HG02763 (cell line): ENCODE measurements at regions not wholly inside any gene's neighbourhood (a gene's known extent, or its start where the extent isn't known, plus 50 kb on each side); places are given as distances from the start of the nearest gene placed in this dataset.

Source experiments
- ATAC-seq: cut with Tn5 transposase; IDR thresholded peaks from one replicate; pipeline ENCODE4 v1.9.1; 2021; ENCODE audit warnings: mild to moderate bottlenecking, moderate library complexity; ENCODE audit not compliant: unreplicated experiment

DNA sequence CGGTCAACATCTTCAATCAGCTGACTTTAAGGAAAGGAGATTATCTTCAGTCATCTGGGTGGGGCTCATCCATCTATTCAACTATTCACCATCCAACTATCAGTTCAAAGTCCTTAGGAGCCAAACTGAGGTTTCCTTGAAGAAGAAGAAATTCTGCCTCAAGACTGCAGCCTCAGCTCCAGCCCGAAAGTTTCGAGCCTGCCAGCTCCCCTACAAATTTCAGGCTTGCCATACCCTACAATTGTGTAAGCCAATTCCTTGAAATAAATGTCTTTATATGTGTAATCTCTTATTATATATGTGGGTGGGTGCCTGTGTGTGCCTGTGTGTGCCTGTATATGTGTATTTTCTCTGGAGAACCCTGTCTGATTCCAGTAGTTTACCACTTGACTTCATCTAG lies 447.8 kb downstream of the INHBA start:
- no peak for ATAC-seq

DNA sequence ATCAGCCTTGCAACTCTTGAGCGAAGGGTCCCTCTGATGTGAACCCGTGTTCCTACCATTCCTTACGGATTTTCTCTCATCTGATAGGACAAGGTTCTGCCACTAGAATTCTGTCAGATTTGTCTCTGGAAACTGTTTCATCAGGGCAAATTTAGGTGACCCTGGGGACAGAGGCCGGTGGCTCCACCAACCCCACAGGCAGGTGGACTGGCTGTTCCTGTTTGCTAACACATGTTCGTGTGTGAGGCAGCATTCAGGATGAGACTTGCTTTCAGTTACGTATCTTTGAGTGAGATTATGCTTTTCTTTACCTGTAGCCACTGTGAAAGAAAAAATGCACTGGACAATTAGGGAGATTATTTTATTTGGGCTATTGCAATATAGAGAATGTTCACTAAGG lies 449.9 kb downstream of the INHBA start:
- ATAC-seq, result no peak

DNA sequence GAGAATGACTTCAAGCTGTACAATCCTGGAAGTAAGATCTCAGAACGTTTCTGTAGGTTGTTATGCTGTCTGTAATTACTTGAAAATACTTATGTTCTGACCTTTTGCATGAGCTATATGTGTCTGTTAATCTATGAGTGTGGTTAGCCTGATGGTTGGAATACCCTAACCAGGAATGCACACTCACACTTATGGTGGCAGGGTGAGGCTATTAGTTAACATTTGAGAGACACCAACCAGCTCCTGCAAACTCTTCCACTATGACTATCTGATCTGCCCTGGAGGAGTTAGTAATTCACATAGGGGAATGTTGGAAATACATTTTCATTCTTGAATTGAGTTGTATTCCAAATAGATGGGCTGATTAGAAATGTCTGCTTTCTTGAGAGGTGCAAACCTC lies 450.3 kb downstream of the INHBA start:
- no peak for ATAC-seq

DNA sequence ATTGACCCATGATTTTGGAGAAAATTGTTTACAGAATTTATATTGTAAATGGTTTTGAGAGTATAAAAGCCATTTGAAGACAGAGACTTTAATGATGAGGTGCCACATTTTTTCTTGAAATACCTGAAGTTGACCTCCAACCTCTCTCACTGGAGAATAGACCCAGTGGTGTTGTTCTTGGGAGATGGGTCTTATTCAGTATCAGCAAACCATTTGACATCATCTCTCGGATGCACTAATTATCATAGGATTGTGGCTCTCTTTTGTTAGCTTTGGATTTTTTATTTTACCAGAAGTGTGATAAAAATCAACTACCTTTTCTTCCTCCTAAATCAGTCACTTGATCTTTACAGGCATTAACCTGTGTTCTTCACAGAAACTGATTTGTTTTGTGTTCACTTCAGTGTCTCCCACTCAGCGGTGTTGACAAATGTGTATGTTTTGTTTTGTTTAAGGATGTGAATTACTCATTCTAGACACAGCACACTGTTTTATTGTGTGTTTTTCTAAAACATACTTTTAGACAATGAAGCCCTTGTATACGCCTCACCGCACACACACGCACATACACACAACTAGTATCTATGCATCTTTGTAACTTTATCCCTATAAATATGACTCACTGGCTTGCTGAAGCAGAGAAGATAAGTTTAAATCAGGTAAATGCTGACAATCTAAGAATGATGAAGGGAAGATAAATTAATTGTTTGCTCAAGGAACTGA lies 455.6 kb downstream of the INHBA start:
- no peak for ATAC-seq

DNA sequence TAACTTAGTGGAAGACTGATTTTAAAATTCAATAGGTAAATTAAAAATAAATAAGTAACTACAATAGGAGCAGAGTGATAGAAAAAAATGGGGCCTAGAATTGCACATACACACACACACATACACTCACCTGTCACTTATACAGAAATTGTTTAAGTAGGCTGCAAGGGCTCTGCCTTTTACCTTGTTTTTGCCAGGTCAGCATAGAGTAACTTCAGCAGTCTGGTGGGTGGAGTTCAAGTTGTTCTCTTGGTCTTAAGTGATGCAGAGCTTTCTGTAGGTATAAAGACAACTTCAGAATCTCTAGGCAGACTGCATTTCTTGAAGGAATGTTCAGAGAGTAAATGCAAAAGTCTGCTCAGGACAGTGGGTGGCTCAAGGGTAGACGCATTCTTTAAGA lies 457.0 kb downstream of the INHBA start:
- ATAC-seq, result no peak

DNA sequence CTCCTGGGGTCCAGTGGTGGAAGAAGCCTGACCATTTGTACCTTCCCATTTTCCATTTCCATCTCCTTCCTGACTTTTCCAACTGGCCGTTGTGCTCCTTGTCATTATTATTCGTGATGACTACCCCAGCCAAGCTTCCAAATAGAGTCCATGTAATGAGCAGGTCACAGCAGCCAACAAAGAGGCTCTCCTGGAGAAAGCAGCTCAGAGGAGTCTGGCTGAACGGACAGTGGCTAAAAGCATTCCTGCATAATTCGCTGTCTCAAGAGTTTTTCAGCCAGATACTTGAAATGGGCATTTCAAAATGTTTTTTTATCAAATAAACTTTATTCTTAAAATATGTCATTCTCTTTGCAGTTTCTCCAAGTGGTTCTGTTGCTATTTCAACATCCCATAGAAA lies 458.6 kb downstream of the INHBA start:
- ATAC-seq, result no peak

DNA sequence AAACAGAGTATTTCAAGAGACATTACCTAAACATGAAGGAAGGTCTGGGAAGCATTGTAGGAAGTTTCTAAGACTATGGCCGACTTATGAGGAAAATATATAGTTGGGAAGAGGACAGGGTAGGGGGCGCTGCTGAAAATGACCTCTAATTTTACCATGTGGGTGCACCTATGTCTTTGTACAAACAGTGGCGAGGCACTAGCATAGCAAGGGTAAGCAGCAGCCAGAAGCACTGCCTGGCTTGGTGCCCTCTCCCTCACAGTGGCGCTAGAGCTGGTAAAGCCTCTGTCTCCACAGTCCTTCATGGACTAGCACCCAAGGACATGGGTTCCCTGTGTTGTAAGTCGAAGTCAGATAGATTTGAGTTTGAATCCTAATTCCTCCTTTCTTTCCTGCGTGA lies 461.2 kb downstream of the INHBA start:
- ATAC-seq, result no peak

DNA sequence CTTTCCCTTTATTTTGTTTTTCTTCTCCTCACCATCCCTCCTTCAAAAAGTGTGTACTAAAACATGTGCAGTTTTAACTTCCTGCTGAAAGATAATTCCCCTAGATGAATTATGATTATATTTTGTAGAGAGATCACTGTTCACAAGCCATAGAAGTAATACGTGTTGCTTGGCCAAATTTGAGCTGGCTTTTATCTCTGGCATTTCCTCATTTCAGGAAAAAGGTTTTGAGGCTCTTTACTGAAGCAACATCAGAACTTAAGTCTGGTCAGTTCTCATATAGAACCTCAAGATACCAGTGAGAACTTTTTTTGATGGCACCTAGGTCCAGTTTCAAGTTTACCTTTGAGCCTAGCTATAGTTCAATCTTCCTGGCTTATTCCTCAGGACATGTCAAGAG lies 463.3 kb downstream of the INHBA start:
- ATAC-seq, result no peak

DNA sequence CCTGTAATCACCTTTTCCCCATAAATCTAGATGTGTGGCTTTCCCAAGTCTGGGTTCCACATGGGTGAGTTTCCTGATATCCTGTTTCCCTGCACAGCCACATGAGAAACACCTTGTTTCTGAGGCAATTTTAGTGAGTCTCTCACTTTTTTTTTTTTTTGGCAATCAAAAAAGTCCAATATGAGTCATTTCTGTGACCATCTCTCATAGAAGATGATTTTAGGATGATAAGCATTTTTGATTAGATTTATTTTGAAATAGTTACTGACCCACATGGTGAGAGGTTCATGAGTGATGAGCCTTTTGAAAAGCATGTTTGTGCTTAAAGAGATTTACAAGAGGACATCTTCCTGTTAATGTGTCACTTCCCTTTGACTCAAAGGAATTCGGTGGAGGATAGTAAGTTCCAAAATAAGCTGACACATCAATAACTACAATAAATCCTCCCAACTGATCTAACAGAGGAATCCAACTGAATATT lies 464.0 kb downstream of the INHBA start:
- ATAC-seq, result no peak

DNA sequence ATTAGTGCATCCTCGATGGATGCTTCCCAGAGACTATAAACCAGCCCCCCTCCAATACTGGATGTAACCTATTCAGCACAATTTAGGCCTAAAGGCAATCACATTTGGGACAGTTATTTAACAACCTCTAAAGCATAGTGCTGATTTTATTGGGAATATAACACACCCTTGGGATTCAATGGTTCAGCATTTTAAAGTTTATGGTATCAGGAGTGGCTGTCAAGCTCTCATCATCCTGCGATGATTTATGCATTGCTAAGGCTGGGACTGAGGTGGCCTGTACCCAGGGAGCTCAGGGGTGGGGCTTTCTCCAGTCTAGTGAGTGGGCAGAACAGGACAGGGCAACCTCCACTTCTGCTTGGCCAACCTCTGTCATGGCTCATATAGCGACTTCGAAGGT lies 464.9 kb downstream of the INHBA start:
- ATAC-seq, result no peak

DNA sequence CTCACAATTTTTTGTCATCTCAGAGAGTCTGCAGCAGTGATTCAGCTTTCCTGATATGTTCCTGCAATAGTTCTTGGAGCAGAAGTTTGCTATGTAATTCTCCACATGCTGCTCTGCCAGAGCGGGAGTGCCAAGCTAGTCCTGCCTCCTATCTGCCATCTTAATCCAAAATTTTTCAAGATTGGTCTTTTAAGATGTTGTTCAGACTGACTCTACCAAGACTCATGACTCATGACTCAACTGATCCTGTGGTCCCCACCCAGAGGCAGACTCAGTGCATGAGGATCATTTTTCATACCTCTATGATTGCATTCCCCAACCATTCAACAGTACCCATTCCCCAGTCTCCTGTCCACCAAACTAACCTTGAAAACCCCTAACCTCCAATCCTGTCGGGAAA lies 470.8 kb downstream of the INHBA start:
- ATAC-seq, result no peak

DNA sequence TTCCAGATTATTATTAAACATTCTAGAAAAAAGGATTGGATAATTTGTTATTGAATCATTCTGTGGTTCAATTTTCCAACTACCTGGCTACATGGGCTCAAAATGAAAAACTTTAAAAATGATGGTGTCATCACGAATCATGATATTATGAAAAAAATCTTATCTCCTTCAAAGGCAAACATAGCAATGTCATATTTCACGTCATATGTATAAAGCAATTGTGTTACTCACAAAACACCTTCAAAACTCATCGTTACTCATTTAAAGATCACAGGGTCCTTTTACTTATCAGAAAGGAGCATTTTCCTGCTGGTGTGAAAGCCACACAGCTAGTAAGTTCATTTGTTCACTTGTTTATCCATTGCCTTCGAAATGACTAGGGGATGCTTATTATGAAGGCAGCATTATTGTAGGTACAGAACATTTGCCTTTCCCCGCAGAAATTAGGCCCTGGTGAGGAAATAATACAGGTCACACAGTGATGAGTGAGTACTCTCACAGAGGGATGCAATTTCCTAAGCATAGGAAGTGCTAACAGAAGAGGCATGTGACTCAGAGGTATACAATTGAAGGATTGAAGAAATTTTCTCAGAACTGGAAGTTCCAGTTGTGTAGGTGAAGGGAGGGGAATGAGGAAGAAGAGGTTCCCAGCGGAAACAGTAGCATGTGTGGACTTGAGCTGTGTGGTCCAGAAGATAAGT lies 478.7 kb downstream of the INHBA start:
- ATAC-seq, result no peak

DNA sequence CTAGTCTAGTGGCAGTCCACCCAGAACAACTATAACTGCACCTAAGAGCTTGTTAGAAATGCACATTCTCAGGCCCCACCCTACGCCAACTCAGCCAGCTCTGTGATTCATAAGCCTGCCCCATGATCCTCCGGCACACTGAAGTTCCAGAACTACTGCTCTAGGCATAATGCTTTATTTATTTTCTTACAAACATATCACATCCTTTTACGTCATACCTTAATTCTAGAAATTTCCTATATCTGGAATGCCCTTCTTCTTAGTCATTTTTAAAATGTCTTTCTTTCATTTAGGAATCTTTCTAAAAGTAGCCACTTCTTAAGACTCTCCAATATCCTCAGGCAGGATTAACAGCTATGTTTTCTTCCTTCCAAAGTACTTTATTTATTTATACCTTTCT lies 480.1 kb downstream of the INHBA start:
- no peak for ATAC-seq

DNA sequence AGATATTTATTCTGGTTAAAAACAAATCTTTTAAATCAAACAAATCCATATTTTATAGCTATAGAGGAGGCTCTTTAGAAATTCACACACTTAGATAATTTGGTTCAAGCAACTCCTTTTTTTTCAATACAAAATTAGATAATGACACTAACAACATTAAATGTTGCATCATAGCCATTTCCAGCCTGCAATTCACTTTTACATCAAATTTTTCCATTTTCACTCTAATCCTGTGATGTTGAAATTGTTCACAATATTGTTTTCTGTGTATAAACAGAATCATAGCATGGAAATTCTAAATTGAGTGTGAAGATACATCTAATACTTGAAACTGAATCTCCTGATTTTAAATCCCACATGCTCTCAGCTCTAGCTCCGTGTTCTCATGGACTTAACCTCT lies 482.6 kb downstream of the INHBA start:
- ATAC-seq, result no peak

DNA sequence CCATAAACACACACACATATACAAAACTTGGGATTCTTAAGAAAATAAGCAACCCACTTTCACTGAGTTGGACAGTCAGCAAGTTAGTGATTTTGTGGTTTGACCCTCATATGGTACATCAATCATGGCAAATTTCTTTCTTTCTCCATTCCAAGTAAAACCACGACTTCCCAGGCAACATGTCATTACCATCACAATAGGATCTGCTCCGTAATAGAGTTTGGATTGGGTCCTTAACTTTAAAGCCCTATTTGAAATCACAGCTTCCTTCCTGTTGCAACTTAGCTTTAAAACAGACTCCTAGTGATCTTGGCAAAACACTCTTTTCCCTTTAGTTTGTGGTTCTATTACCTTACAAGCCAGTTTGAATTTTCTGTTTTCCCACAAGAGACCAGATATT lies 483.6 kb downstream of the INHBA start:
- no peak for ATAC-seq

DNA sequence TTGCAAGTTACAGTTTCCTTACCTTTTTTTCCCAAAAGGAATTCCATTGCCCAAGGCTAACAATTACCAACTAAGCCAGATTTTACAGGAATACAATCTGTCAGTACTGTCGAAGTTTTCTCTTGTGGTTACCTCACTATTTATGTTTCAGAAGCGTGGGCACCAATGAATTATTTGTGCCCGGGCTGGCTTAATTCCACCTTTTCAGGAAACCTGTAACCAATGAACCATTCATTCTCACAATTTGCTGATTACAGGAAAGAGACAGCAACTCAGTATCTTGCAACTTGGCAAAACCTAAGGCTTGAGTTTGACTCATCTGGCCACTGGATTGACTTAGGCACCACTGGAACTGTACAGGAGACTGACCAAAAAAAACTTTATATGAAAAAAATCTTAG lies 485.6 kb downstream of the INHBA start:
- no peak for ATAC-seq

DNA sequence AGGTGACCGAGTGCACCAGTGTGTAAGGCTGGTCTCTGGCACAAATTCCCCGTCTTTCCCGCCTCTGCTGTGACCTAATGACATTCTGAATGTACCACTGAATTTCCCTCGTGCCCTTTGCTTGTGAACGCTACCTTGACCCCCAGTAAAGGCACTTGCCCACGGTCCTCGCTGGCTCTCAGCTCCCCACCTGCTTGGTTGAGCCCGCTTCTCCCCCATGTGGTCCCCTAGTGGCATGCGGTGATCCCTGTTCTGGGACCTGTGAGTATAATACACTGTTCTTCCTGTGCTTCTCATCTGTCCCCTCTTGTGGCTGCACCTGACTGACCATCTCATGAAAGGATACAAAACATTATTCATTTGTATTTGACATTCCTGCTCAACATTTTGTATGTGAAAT lies 495.7 kb downstream of the INHBA start:
- no peak for ATAC-seq

DNA sequence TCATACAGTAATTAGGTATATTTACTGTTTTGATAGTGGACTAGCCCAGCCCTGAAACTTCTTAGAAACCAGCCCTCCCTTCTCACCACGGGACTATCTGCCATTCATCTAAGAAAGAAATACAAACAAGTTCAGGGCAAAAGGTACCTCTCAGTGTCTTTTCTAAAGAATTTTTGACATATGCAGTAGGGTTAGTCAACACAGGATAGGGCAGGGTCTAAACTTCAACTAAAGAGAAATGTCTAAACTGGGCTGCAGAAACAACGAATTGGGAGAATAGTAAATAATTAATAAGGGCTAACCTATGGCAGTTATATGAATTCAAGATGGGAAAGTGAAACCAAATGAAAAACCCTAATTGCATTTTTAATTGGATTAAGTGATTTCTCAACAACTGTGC lies 496.6 kb downstream of the INHBA start:
- ATAC-seq, result no peak

DNA sequence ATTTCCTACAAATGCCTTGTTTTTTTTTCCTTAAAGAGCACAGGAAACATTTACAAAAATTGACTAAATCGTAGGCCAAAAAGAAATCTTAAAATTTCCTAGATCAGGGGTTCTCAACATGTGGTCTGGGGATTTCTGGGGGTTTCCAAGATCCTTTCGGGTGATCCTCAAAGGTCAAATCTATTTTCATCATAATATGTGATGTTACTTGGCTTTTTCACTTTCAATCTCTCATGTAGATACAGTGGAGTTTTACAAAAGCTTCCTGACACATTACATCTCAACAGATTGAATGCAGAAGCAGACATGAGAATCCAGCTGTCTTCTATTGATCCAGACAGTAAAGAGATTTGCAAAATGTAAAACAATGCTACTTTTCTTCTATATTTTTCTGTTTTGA lies 497.3 kb downstream of the INHBA start:
- peak; percentile 65 for ATAC-seq

DNA sequence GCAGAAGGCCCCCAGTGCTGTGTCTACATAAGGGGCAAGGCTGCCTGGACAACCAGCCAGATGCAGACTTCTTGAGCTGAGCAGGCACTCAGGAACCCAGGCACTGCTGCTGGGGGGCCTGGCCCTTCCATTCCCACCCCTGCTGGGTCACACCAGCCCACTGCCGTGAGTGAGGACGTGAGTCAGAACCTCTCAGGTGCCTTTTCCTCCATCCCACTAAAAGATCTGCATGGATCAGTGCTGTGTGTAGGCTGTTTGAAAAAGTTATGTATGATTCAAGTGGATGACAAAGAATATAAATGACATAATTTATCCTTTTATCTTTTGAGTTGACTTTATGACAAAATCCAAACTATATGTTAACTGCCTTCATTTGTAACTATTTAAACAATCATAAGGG lies 499.3 kb downstream of the INHBA start:
- ATAC-seq, result no peak

DNA sequence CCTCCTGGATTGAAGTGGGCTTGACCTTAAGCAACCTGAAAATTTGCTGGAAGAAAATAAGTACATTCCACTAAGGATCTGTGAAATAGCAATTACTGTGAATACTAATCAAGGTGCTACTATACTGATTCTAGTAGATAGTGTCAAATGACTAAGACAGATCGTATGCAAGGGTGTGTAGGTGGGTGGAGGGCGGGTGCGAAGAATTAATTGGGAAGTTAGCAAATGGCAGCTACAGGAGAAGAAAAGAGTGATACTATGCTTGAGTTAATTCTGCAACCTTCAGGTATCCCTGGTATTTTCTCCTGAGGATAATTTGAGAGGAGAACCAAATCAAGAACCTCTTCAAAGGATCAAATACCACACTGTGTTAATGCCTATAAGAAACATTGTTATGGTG lies 501.9 kb downstream of the INHBA start:
- no peak for ATAC-seq

DNA sequence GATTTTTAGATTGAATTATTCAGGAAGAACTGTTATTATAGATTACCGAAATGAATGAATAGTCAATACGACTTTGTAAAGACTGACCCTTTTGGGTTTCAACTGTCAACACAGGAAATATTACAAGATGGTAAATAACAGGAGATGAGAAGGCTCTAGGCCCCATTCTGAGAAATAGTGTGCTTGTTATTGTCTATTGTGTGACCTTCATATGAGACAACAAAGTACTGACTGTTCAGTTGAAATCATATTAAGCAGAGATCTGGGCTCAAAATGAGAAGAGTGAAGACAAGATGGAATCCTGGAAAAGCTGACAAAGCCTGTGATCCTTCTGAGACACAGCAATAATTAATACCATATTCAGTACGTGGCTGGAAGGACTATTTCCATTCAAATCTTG lies 503.8 kb downstream of the INHBA start:
- no peak for ATAC-seq

DNA sequence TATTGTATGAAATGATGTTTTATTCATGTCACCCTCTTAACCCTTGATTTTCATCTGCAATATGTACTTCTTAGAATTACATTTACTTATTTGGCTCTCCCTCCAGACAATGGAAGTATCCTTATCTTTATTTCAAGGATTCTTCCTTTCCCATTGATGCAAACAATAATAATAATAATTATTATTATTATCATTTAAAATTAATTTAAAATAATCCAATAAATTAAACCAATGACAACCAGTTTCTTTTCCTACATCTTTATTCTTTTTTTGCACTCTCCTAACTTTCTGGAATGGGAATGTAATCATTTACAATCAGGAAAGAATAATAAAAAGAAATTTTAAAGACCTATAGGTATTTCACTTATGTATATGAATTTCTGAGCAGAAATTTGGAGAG lies 504.4 kb downstream of the INHBA start:
- ATAC-seq, result no peak
